MM.1S (cell line): ENCODE measurements at regions not wholly inside any gene's neighbourhood (a gene's known extent, or its start where the extent isn't known, plus 50 kb on each side); places are given as distances from the start of the nearest gene placed in this dataset.

Experiments used
- CTCF ChIP-seq: fragments of 300-600 bp; sonication (generic); IDR thresholded peaks from 2 replicates; pipeline ENCODE4 v1.5.1; 2016; ENCODE audit warnings: antibody characterized with exemption, low read length, mixed read lengths
- EZH2 ChIP-seq: fragments of 300-600 bp; sonication (generic); optimal IDR thresholded peaks from 2 replicates; pipeline ENCODE3; 2017; ENCODE audit warnings: low read depth, mild to moderate bottlenecking, antibody characterized with exemption, low read length, mixed read lengths
- EZH2phosphoT487 ChIP-seq: fragments of 300-600 bp; sonication (generic); IDR thresholded peaks from 2 replicates; pipeline ENCODE4 v1.6.1; 2018; ENCODE audit warnings: antibody characterized with exemption, low read length

GRCh38 chr3:30091686-30092085 lies 514.7 kb upstream of the TGFBR2 start:
- TF ChIP-seq CTCF (no peak), EZH2 (no peak), EZH2phosphoT487 (no peak)
